DMS114 treated with DMSO at 0.1 percent for 48 hours (cell line): ENCODE measurements at regions not wholly inside any gene's neighbourhood (a gene's known extent, or its start where the extent isn't known, plus 50 kb on each side); places are given as distances from the start of the nearest gene placed in this dataset.

ENCODE experiments used
- DNase-seq: peaks from one replicate; lab custom pipeline; 2025; ENCODE audit not compliant: unreplicated experiment; lab: John Stamatoyannopoulos, UW

GRCh38 chr12:92290350-92290695 is 144.7 kb upstream of the BTG1 start:
- DNase-seq = no peak

- DNase-seq = no peak
Observed at GRCh38 chr12:92289629-92290349, 144.1 kb upstream of the BTG1 start.

GRCh38 chr12:92288561-92288960 is 142.9 kb upstream of the BTG1 start:
- no peak for DNase-seq

GRCh38 chr12:92278378-92278828 is 132.8 kb upstream of the BTG1 start:
- DNase-seq = no peak

GRCh38 chr12:92277795-92278194 is 132.1 kb upstream of the BTG1 start:
- no peak for DNase-seq

GRCh38 chr12:92276276-92276675 is 130.6 kb upstream of the BTG1 start:
- no peak for DNase-seq

GRCh38 chr12:92275443-92276154 is 130.0 kb upstream of the BTG1 start:
- no peak for DNase-seq

GRCh38 chr12:92273076-92273475 is 127.4 kb upstream of the BTG1 start:
- no peak for DNase-seq

GRCh38 chr12:92272061-92272964 is 126.7 kb upstream of the BTG1 start:
- DNase-seq = no peak

GRCh38 chr12:92271341-92271740 is 125.7 kb upstream of the BTG1 start:
- no peak for DNase-seq

- no peak for DNase-seq
Observed at GRCh38 chr12:92270521-92270920, 124.9 kb upstream of the BTG1 start.

GRCh38 chr12:92268946-92269345 is 123.3 kb upstream of the BTG1 start:
- DNase-seq = no peak

- no peak for DNase-seq
Observed at GRCh38 chr12:92261692-92262091, 116.0 kb upstream of the BTG1 start.

GRCh38 chr12:92261071-92261470 is 115.4 kb upstream of the BTG1 start:
- DNase-seq = no peak

GRCh38 chr12:92259696-92260251 is 114.1 kb upstream of the BTG1 start:
- DNase-seq = no peak

- DNase-seq = no peak
Observed at GRCh38 chr12:92259291-92259690, 113.6 kb upstream of the BTG1 start.

GRCh38 chr12:92257261-92257660 is 111.6 kb upstream of the BTG1 start:
- no peak for DNase-seq

GRCh38 chr12:92255741-92256140 is 110.1 kb upstream of the BTG1 start:
- DNase-seq = no peak

GRCh38 chr12:92253301-92253700 is 107.7 kb upstream of the BTG1 start:
- no peak for DNase-seq

- DNase-seq = no peak
Observed at GRCh38 chr12:92248977-92249376, 103.3 kb upstream of the BTG1 start.

- no peak for DNase-seq
Observed at GRCh38 chr12:92244036-92244435, 98.4 kb upstream of the BTG1 start.
